Epithelial cell of proximal tubule (primary cell): ENCODE measurements at regions not wholly inside any gene's neighbourhood (a gene's known extent, or its start where the extent isn't known, plus 50 kb on each side); places are given as distances from the start of the nearest gene placed in this dataset.

ENCODE experiments used
- DNase-seq: peaks from one replicate; pipeline ENCODE4 v3.0.0-alpha.2; 2011; ENCODE audit warnings: low read depth
- H3K4me3 ChIP-seq: 2 replicates; pipeline ENCODE4 v1.5.1; 2011; ENCODE audit warnings: low read depth, mild to moderate bottlenecking, low read length
- CTCF ChIP-seq: conservative IDR thresholded peaks from 2 replicates; pipeline ENCODE4 v1.5.1; 2012; ENCODE audit warnings: low read depth, mild to moderate bottlenecking, low read length

- TF ChIP-seq CTCF: no peak
- DNase-seq: no peak
- no peak overlapping the region for H3K4me3 ChIP-seq
These were observed 298.3 kb downstream of the ENC1 start for GRCh38 chr5:74342182-74342581.

- H3K4me3 ChIP-seq: no peak overlapping the region
- DNase-seq: no peak
- TF ChIP-seq CTCF: no peak
These were observed 299.3 kb downstream of the ENC1 start for GRCh38 chr5:74341221-74341620.

DNA sequence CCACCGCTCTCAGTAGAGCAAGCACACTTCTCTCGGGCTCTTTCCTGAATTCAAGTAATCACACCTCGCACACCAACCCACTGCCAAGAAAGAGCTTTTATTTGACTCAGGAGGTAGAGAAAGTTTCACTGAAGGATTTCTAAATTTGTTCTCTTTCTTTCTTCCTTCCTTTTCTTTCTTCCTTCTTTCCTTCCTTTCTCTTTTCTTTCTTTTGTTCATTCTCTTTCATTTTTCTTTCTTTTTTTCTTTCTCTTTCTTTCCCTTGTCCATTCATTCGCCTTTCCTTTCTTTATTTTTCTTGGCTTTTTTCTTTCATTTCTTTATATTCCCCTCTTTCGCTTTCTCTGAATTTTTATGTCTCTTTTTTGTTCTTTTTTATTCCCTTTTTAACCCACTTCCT, 300.1 kb downstream of the ENC1 start:
- no peak overlapping the region for H3K4me3 ChIP-seq
- TF ChIP-seq CTCF: no peak
- no peak for DNase-seq

DNA sequence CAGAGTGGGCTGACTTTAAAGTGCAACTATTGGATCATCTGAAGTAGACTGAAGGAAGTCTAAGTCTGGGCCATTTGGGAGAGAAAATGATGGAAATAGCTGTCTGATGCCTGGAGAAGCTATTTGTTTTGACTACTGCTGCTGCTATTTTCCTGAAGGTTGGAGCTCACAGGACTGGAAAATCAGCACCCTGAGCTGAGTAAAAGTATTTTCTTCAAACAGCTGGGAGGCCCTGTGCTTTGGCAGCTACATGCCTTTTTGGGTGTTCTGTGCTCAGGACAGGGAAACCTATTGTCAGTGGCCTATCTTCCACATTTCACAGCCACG, 302.6 kb downstream of the ENC1 start:
- no peak for DNase-seq
- H3K4me3 ChIP-seq: no peak overlapping the region
- no peak for TF ChIP-seq CTCF

DNA sequence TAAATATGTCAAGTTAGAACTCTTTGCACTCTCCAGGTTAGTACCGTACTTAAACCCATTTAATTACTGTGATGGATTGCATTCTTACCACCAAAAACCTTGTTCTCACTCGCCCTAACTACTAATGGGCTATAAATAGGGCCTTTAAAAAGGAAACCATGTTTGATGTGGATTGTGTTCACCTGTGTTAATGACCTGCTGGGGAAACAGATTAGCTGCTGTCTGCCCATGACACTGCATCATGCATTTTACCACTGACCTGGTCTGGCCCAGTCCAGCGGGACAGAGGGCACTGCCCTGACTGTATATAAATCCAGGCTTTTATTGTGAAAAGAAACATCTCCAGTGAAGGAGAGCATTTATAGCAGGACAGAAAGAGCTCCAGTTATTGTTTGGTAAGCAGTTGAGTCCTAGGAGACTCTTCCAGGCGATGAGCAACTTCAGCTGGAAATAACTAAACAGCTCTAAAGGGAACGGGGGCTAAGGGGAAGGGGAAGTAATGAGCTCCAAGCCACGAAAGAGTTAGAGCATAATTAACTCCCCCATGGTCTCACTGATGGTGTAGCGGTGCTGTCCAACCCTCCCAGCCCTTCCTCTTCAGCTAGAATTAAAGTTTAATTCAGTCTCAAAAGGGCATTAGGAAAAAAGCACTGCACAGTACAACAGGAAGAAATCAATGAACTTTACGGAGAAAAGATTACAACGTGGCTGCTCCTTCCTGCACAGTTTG, 303.1 kb downstream of the ENC1 start:
- TF ChIP-seq CTCF: no peak
- no peak overlapping the region for H3K4me3 ChIP-seq
- DNase-seq: no peak

DNA sequence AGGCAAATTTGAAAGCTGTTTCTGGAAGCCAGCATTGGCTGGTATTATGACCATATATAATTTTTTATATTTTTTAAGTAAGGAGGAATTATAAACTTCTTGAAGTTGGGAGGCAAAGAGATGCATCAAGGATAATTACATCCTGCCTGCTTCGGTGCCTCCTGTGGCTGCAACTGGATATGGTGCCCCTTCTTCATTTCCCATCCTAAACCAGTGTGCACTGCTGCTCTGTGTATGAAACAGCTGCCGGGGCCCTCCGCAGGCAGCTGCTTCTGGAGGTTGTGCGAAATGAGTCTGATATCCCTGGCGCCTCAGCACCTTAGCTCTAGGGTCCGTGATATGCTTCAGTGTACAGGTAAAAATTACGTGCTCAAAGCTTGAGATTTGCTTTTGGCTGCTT, 304.2 kb downstream of the ENC1 start:
- peak; percentile 43 for TF ChIP-seq CTCF
- no peak overlapping the region for H3K4me3 ChIP-seq
- no peak for DNase-seq

GRCh38 chr5:74334762-74335384, 305.7 kb downstream of the ENC1 start:
- DNase-seq: no peak
- no peak overlapping the region for H3K4me3 ChIP-seq
- peak; percentile 15 for TF ChIP-seq CTCF
